ENCODE measurements at regions not wholly inside any gene's neighbourhood (a gene's known extent, or its start where the extent isn't known, plus 50 kb on each side); places are given as distances from the start of the nearest gene placed in this dataset.

DNA sequence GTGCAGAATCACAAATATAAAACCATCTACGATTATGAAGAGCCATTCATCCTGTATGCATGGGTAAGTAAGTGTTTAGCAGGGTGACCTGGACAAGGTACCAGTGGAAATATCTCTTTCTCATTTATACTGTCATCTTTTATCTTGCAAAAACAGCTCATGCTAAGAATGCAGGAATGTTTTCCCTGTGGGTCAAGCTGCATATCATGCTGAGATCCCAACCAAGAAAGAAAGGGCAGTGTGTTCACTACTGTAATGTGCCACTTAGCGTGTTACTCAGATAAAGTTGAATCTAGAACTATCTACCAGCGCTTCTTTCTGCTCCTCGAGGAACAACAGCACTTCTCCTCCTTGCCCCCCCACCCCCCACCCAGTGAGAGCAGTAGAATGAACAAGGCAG is 212.7 kb upstream of the TBL1X start:
- H3K36me3 Mint-ChIP-seq (ENCODE audit: low read depth), result no peaks in the 10 kb centered on the region
- H3K4me3 Mint-ChIP-seq, result no peak overlapping the region
- no peak overlapping the region for H3K27ac Mint-ChIP-seq
- H3K27me3 Mint-ChIP-seq, result no peaks in the 10 kb centered on the region
- H3K9me3 Mint-ChIP-seq, result no peaks in the 10 kb centered on the region
- peaks cover 7% of the 10 kb centered on the region for H3K4me1 Mint-ChIP-seq (ENCODE audit: low read depth)

DNA sequence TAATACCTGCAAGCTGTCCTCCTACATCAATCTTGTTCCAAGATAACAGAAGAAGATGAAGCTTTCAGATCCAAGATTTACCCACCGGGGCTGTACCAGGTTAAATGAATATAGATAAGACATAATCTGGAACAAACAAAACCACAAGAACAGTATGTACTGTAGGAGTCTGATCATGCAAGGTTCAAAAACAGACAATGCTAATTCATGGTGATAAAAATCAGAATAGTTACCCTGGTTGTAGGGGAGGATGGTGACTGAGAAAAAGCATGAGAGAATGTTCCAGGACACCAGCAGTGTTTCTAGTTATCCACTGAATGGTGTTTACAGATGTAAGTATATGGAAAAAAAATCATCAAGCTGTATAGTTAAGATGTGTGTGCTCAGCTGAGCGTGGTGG is 211.6 kb upstream of the TBL1X start:
- Mint-ChIP-seq H3K27ac (no peak overlapping the region), H3K36me3 (ENCODE audit: low read depth) (no peaks in the 10 kb centered on the region), H3K4me3 (no peak overlapping the region), H3K27me3 (no peaks in the 10 kb centered on the region), H3K9me3 (no peaks in the 10 kb centered on the region), H3K4me1 (ENCODE audit: low read depth) (peaks cover 13% of the 10 kb centered on the region)

DNA sequence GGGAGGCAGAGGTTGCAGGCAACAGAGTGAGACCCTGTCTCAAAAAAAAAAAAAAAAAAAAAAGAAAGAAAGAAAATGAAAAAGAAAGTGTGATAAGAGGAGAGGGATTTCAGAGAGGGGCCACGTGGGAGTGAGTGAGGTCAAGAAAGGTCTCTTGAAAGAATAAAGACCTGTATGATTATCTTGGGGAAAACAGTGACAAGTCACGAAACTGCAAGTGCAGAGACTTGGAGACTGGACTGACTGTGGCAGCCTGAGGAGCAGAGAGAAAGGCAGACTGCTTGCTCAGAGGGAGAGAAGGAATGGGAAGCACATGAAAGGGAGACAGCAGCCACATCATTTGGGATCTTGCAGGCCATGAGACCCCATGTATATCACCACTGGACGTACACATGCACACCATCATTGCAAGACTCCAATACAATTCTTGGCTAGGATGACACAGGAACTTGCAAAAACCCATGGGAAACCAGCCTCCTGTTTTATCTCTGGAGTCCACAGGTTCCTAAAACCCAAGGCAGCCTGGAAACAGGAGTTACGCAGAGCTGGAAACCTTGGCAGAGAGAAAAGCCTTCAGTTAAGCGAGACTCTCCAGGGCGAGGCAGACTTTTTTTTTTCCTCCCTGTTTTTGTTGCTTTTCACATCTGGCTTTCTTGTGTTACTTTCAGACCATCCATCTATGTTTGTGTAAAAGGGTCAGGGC is 207.0 kb upstream of the TBL1X start:
- H3K4me1 Mint-ChIP-seq (ENCODE audit: low read depth), result peaks cover 37% of the 10 kb centered on the region
- peak overlapping the region; percentile 92 for H3K27ac Mint-ChIP-seq
- peak overlapping the region; percentile 32 for H3K4me3 Mint-ChIP-seq
- no peaks in the 10 kb centered on the region for H3K36me3 Mint-ChIP-seq (ENCODE audit: low read depth)
- no peaks in the 10 kb centered on the region for H3K9me3 Mint-ChIP-seq
- no peaks in the 10 kb centered on the region for H3K27me3 Mint-ChIP-seq

DNA sequence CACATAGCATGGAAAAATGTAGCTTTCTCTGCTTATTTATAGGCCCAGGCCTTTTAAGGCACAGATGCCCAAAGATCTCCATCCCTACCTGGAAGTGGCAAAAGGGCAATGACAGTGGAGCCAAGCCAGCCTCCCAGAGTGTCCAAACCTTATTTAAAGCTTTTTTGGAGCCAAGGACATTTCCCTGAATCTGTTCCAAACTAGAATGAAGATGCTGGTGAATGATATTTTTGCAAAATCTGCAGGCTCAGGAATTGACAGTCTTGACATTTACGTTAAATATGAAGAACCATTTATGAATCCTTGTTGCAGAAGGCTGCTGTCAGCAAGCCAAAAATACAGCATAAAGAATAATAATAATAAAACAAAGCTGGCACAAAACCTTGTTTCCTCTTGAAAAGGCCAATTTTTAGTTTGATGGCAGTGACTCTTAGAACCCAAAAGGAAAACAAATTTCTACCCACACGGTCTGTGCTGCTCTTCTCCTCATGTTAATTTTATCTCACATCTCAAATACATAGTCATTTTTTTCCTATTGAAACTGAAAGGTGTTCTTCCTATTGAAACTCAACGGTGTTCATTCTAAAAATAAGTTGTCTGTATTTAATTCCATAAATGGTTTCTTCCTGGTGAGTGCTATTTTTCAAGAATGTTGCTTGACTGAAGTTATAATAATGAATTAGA is 206.3 kb upstream of the TBL1X start:
- no peaks in the 10 kb centered on the region for H3K9me3 Mint-ChIP-seq
- H3K27ac Mint-ChIP-seq, result peak overlapping the region; percentile 92
- peaks cover 37% of the 10 kb centered on the region for H3K4me1 Mint-ChIP-seq (ENCODE audit: low read depth)
- H3K4me3 Mint-ChIP-seq, result peak overlapping the region; percentile 35
- H3K36me3 Mint-ChIP-seq (ENCODE audit: low read depth), result no peaks in the 10 kb centered on the region
- no peaks in the 10 kb centered on the region for H3K27me3 Mint-ChIP-seq

DNA sequence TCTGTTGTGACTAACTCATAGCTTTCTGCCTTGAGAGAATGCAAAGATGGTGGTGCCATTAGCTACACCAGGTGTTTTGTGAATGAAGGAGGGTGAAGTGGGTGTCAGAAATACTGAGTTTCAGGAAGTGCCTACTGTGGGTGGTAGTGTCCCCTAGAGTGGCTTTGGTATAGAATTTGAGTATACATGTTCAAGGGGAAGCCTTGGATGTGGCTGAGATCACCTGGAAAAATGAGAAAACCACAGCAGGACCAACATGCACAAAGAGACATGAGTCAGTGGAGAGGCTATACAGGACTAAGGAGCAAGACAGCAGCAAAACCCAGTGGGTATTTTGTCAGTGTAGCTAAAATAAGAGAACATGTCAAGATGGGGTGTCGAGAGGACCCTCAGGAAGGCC is 204.3 kb upstream of the TBL1X start:
- no peaks in the 10 kb centered on the region for H3K27me3 Mint-ChIP-seq
- H3K36me3 Mint-ChIP-seq (ENCODE audit: low read depth), result no peaks in the 10 kb centered on the region
- no peak overlapping the region for H3K4me3 Mint-ChIP-seq
- H3K9me3 Mint-ChIP-seq, result no peaks in the 10 kb centered on the region
- H3K4me1 Mint-ChIP-seq (ENCODE audit: low read depth), result peaks cover 37% of the 10 kb centered on the region
- H3K27ac Mint-ChIP-seq, result peak overlapping the region; percentile 80

DNA sequence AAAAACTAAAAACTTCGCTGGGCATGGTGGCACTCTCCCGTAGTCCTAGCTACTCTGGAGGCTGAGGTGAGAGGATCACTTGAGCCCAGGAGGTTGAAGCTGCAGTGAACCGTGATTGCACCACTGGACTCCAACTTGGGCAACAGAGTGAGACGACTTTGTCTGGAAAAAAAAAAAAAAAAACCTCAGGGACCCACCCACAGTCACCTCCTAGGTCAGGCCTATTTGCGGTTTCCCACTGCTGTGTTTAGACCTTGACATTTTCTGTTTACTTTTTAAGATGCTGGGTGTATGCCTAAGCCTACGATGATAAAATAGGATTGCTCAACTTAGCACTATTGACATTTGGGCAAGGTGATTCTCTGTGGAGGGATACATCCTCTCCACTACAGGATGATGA is 197.4 kb upstream of the TBL1X start:
- H3K27me3 Mint-ChIP-seq, result no peaks in the 10 kb centered on the region
- H3K36me3 Mint-ChIP-seq (ENCODE audit: low read depth), result no peaks in the 10 kb centered on the region
- H3K4me1 Mint-ChIP-seq (ENCODE audit: low read depth), result no peaks in the 10 kb centered on the region
- H3K27ac Mint-ChIP-seq, result no peak overlapping the region
- no peak overlapping the region for H3K4me3 Mint-ChIP-seq
- H3K9me3 Mint-ChIP-seq, result no peaks in the 10 kb centered on the region

DNA sequence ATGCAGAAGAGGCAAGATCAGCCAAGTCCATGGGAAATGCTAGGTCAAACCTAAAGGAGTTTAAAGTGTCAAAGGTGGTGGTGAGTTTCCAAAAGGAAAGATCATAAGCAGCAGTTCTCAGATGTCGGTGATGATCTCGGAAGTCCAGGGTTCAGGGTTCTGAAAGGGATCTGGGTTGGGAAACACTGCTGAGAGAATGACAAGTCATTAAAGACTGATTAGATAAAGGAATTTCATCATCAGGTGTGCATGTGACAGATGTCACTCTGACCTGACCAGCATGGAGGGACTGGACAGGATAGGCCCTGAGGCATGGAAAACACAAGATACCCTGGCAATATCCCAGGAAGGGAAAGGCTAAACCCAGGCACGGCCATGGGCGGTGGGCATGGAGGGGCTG is 195.7 kb upstream of the TBL1X start:
- Mint-ChIP-seq H3K4me3 (no peak overlapping the region), H3K27me3 (no peaks in the 10 kb centered on the region), H3K36me3 (ENCODE audit: low read depth) (no peaks in the 10 kb centered on the region), H3K4me1 (ENCODE audit: low read depth) (no peaks in the 10 kb centered on the region), H3K9me3 (peaks cover 5% of the 10 kb centered on the region), H3K27ac (no peak overlapping the region)

DNA sequence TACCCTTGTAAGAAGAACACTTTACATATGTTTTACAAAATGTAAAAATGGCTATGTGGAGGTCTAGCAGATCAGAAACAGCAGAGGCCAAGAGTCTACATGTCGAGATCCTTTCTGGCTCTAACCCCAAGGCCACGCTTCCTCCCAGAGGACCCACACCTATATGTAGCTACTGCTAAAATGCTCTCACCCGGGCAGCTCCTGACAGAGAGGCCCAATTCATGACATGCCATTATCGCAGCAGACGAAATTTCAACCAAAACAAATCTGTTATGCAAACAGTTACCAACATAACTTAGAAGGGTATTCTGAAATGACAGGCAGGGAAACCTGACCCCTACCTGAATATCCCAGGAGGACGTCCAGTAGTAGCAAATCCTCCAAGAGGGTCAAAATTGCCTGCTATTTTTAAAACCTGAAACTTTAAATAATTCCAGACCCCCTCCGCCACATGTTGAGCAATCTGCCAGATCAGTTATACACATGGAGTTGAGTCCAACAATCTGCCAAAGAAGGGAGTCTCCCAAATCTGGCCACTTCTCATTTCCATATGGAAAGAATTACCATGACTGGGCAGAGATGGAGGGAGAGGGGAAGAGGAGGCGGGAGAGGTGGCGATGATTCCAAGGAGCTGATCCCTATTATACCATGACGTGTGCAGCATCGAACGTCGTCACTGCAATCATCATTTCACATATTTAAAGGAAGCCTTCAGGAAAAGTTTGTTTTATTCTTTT is 192.9 kb upstream of the TBL1X start:
- H3K36me3 Mint-ChIP-seq (ENCODE audit: low read depth), result no peaks in the 10 kb centered on the region
- no peak overlapping the region for H3K4me3 Mint-ChIP-seq
- no peaks in the 10 kb centered on the region for H3K4me1 Mint-ChIP-seq (ENCODE audit: low read depth)
- no peaks in the 10 kb centered on the region for H3K27me3 Mint-ChIP-seq
- H3K27ac Mint-ChIP-seq, result no peak overlapping the region
- peaks cover 5% of the 10 kb centered on the region for H3K9me3 Mint-ChIP-seq

DNA sequence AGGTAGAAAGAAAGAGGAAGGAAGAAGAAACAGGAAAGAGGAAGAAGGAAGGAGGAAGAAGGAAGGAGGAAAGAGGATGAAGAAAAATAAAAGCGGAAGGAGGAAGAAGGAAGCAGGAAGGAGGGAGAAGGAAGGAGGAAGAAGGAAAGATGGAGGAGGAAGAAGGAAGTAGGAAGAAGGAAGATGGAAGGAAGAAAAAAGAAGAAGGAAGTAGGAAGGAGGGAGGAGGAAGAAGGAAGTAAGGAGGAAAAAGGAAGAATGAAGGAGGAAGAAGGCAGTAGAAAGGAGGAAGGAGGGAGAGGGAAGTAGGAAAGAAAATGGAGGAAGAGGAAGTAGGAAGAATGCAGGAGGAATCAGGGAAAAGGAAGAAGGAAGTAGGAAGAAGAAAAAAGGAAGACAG is 191.1 kb upstream of the TBL1X start:
- Mint-ChIP-seq H3K36me3 (ENCODE audit: low read depth) (no peaks in the 10 kb centered on the region), H3K9me3 (peaks cover 5% of the 10 kb centered on the region), H3K27me3 (no peaks in the 10 kb centered on the region), H3K4me3 (no peak overlapping the region), H3K4me1 (ENCODE audit: low read depth) (peaks cover 5% of the 10 kb centered on the region), H3K27ac (peak overlapping the region; percentile 45)

DNA sequence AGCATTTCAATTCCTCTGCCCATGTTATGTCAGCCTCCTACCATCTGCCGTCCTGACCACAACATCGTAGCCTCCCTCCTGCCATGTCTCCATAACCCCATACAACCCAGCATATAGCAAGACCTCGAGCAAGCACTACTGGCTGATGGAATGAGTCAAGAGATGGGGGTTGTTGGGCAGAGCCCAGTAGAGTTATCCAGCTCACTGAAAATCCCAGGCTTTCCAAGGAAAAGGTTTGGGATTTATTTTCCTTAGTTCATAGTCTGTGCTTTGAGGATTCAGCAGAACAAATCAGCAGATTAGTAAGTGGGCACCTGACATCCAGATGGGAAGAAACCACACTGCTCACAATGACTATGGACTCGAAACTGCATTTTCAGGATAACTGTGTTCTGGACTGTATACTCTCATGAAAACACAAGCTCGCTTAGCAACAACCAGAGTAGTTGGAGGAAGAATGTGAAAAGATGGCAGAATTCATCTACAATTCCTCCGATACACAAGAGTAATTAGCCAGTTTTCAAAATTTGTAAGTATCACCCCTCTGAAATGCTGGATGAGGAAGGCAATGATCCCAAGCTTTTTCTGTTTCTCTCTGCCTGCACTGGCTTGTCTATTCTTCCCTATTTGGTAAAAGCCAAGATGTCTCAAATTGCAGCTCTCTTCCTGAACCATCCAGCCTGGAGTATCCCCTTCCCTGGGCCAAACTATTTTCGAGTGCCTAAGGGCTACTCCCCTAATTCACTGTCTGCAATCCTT is 186.2 kb upstream of the TBL1X start:
- no peak overlapping the region for H3K4me3 Mint-ChIP-seq
- H3K27ac Mint-ChIP-seq, result no peak overlapping the region
- H3K36me3 Mint-ChIP-seq (ENCODE audit: low read depth), result no peaks in the 10 kb centered on the region
- H3K27me3 Mint-ChIP-seq, result no peaks in the 10 kb centered on the region
- peaks cover 28% of the 10 kb centered on the region for H3K4me1 Mint-ChIP-seq (ENCODE audit: low read depth)
- no peaks in the 10 kb centered on the region for H3K9me3 Mint-ChIP-seq

DNA sequence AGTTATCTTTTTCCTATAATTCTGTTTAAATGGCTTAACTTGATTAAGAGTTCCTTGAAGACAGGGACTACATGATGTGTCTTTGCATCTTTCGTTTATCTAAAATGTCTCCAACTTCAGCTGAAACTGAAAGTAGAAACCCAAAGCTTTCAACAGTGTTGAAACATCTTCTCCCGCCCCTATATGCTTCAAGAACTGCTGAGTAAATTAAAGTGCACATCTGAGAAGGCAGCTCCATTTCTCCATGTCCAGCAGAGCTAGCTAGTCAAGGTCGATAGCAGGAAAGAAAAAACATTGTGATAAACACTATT is 185.7 kb upstream of the TBL1X start:
- Mint-ChIP-seq H3K4me1 (ENCODE audit: low read depth) (peaks cover 31% of the 10 kb centered on the region), H3K4me3 (no peak overlapping the region), H3K9me3 (no peaks in the 10 kb centered on the region), H3K27ac (no peak overlapping the region), H3K27me3 (no peaks in the 10 kb centered on the region), H3K36me3 (ENCODE audit: low read depth) (no peaks in the 10 kb centered on the region)

DNA sequence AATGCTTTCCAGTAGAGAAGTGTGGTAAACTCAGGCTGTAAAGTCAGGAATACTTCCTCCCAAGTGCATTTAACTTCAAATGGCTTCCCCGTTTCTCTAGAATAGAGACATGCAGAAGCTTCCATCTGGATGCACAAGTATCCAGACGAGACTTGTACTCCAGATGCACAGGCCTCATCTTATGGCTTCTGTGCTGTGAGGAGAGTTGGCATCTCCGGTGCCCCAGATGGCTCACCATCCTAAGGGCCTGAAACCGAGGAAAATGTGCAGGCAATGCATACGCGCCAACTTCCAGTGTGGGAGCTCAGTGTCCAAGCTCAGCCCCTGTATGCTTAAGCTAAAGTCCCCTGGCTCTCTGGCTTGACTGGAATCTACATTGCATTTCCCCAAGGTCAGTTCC is 184.0 kb upstream of the TBL1X start:
- no peak overlapping the region for H3K4me3 Mint-ChIP-seq
- H3K4me1 Mint-ChIP-seq (ENCODE audit: low read depth), result peaks cover 45% of the 10 kb centered on the region
- H3K27me3 Mint-ChIP-seq, result no peaks in the 10 kb centered on the region
- no peaks in the 10 kb centered on the region for H3K36me3 Mint-ChIP-seq (ENCODE audit: low read depth)
- no peak overlapping the region for H3K27ac Mint-ChIP-seq
- H3K9me3 Mint-ChIP-seq, result no peaks in the 10 kb centered on the region

DNA sequence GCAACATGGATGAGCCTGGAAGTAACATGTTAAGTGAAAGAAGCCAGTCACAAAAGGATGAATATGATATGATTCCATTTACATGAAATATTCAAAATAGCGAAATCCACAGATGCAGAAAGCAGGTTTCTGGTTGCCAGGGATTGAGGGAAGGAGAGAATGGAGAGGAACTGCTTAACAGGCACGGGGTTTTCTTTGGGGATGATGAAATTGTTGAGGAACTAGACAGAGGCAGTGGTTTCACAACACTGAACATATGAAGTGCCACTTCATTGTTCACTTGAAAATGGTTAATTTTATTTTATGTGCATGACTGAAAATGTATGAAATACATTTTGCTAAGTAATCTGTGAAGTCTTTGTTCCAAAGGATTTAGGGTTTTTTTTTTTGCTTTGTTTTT is 182.5 kb upstream of the TBL1X start:
- no peaks in the 10 kb centered on the region for H3K36me3 Mint-ChIP-seq (ENCODE audit: low read depth)
- H3K9me3 Mint-ChIP-seq, result no peaks in the 10 kb centered on the region
- peaks cover 54% of the 10 kb centered on the region for H3K4me1 Mint-ChIP-seq (ENCODE audit: low read depth)
- no peaks in the 10 kb centered on the region for H3K27me3 Mint-ChIP-seq
- no peak overlapping the region for H3K4me3 Mint-ChIP-seq
- H3K27ac Mint-ChIP-seq, result no peak overlapping the region

DNA sequence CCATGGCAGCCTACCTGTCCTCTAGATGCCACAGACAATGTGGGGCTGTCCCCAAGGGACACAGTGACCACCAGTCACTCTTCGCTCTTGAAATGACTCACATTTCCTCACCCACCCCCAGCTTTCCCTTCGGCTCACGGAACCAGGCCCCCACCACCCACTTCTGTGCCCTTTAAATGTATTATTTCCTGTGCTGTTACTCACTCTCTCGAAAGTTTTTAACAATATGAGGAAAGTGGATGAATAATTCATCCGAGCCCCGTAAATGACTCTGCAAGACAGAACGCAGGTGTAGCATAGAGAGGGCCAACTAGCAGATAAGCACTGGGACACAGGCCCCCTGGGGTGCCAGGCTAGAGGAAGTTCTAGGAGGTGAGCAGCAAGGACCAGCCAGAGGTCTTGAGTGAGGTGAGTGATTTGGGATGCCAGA is 179.5 kb upstream of the TBL1X start:
- H3K27me3 Mint-ChIP-seq, result no peaks in the 10 kb centered on the region
- H3K36me3 Mint-ChIP-seq (ENCODE audit: low read depth), result no peaks in the 10 kb centered on the region
- peak overlapping the region; percentile 66 for H3K4me3 Mint-ChIP-seq
- peaks cover 41% of the 10 kb centered on the region for H3K4me1 Mint-ChIP-seq (ENCODE audit: low read depth)
- H3K9me3 Mint-ChIP-seq, result no peaks in the 10 kb centered on the region
- H3K27ac Mint-ChIP-seq, result peak overlapping the region; percentile 89

DNA sequence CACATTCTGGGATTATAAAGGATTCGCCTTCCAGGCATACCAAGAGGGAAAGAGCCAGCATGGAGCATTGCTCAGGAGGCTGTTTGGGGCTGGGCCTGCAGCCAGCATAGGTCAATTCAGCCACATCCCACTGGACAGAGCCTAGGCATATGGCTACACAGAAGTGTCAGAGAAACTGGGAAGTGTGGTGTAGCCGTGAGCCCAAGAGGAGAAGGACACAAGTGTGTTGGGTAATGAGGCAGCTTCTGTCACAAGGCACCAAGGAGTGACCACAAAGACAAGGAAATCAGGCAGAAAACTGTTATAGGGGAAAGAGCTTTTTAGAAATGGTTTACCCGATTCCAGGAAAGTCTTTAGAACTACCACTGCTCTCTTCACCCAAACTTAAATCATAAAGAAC is 178.6 kb upstream of the TBL1X start:
- Mint-ChIP-seq H3K4me3 (peak overlapping the region; percentile 66), H3K27ac (peak overlapping the region; percentile 89), H3K27me3 (no peaks in the 10 kb centered on the region), H3K36me3 (ENCODE audit: low read depth) (no peaks in the 10 kb centered on the region), H3K4me1 (ENCODE audit: low read depth) (peaks cover 41% of the 10 kb centered on the region), H3K9me3 (no peaks in the 10 kb centered on the region)
